Choroid plexus epithelial cell (primary cell): ENCODE measurements at regions not wholly inside any gene's neighbourhood (a gene's known extent, or its start where the extent isn't known, plus 50 kb on each side); places are given as distances from the start of the nearest gene placed in this dataset.

ENCODE experiments used
- DNase-seq: peaks from one replicate; pipeline ENCODE4 v3.0.0-alpha.2; 2010; ENCODE audit warnings: low read depth
- H3K4me3 ChIP-seq: 2 replicates; pipeline ENCODE4 v1.5.1; 2011; ENCODE audit warnings: low read depth, mild to moderate bottlenecking, control low read depth, low read length, moderate library complexity
- TF ChIP-seq, protein P1 (sequence below): conservative IDR thresholded peaks from 2 replicates; pipeline ENCODE4 v1.5.1; 2011; ENCODE audit warnings: low read depth, mild to moderate bottlenecking, control low read depth, inconsistent platforms, low read length, moderate library complexity

DNA sequence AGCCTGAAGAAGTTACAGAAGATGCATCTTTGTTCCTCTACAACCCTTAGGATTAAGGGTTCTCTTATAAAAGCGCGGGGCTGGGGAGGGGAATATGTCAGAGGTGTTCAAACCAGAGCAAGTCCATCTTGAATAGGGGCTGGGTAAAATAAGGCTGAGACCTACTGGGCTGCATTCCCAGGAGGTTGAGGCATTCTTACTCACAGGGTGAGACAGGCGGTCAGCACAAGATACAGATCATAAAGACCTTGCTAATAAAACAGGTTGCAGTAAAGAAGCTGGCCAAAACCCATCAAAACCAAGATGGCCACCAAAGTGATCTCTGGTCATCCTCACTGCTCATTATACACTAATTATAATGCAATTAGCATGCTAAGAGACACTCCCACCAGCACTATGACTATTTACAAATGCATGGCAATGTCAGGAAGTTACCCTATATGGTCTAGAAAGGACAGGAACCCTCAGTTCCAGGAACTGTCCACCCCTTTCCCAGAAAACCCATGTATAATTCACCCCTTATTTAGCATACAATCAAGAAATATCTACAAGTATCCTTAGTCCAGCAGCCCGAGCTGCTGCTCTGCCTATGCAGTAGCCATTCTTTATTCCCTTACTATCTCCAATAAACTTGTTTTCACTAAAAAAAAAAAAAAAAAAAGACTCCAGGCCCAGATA is 108.1 kb upstream of the FOXN3 start:
- TF ChIP-seq, protein P1, sequence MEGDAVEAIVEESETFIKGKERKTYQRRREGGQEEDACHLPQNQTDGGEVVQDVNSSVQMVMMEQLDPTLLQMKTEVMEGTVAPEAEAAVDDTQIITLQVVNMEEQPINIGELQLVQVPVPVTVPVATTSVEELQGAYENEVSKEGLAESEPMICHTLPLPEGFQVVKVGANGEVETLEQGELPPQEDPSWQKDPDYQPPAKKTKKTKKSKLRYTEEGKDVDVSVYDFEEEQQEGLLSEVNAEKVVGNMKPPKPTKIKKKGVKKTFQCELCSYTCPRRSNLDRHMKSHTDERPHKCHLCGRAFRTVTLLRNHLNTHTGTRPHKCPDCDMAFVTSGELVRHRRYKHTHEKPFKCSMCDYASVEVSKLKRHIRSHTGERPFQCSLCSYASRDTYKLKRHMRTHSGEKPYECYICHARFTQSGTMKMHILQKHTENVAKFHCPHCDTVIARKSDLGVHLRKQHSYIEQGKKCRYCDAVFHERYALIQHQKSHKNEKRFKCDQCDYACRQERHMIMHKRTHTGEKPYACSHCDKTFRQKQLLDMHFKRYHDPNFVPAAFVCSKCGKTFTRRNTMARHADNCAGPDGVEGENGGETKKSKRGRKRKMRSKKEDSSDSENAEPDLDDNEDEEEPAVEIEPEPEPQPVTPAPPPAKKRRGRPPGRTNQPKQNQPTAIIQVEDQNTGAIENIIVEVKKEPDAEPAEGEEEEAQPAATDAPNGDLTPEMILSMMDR: no peak
- no peak for DNase-seq
- H3K4me3 ChIP-seq: no peak overlapping the region

DNA sequence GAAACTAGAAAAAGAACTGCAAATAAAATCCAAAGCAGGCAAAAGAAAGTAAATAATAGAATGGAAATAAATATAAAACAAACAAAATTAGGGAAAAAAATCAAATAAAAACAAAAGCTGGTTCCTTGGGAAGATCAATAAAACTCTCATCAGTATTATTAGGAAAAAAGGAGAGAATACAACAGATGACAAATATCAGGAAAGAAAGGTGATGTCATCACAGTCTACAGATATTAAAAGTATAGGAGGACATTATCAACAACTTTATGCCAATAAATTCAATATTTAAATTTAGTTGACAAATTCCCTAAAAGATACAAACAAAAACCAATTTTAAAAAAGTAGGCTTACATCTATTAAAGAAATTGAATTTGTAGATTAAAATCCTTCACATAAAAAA is 107.4 kb upstream of the FOXN3 start:
- no peak overlapping the region for H3K4me3 ChIP-seq
- no peak for DNase-seq
- TF ChIP-seq, protein P1: no peak

DNA sequence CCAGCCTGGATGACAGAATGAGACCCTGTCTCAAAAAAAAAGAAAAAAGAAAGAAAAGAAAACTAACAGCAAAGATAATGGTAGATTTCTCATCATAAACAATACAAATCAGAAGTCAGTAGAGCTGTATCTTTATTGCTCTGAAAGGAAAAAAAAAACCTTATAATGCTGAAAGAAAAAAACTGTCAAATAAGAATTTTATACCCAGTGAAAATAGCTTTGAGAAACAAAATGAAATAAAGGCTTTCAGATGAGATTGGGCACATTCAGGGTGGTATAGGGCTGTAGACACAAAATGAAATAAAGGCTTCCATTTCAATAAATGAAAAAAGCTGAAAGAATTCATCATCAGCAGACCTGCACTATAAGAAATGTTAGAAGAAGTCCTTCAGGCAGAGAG is 105.0 kb upstream of the FOXN3 start:
- no peak overlapping the region for H3K4me3 ChIP-seq
- TF ChIP-seq, protein P1: no peak
- DNase-seq: no peak

DNA sequence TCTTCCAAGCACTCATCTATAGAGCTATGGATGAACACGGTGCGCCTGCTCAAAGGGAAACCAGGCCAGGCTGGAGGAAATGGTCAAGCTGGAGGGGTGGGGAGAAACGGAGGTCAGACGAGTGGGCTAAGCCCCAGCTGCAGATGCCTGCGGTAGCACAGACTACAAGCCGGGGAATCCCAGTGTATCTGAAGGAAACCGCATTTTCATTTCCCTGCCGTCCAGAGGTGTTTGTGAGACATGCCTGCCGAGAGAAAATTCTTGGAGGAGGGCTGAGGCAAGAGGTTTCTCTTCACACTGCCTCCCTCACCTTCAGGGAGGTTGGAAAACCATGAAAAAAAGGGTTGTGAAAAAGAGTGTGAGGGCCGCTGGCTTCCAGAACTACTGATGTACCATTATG is 102.0 kb upstream of the FOXN3 start:
- TF ChIP-seq, protein P1: no peak
- no peak overlapping the region for H3K4me3 ChIP-seq

DNA sequence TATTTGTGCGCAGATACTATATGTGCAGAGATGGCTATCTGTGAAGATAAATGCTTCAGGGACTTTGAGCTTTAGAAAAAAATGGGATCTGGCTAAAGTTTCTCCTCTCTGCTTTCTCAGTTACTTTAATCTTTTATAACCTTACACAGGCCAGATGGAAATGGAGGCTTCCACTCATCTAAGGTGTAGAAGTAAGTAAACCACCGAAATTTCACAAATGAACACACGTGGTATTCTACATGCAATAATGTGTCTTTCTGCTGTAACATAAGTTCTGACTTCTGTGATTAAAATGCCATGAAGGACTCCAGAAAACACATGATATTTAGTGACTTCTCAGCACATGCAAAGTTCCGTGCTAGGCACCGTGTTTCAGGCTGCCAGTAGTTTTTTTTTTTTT is 99.1 kb upstream of the FOXN3 start:
- no peak for DNase-seq
- TF ChIP-seq, protein P1: no peak
- H3K4me3 ChIP-seq: no peak overlapping the region

More for the DNA sequence above, 102.0 kb upstream of the FOXN3 start:
- no peak for DNase-seq

DNA sequence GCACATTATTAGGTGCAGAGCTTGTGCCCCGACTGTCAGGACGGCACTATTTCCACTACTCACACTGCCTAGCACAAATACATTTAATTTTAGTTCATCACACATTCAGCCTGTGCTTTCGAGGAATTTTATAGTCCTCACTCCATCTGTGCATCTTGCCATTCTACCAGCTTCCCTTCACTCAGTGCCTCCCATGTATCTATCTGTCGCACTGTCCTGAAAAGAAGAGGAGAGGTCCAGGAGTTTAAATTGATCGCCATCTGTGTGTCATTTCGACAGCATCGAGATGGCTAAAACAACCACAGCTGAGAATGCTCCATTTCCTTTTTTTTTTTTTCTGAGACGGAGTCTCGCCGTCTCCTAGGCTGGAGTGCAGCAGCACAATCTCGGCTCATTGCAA is 97.6 kb upstream of the FOXN3 start:
- no peak overlapping the region for H3K4me3 ChIP-seq
- TF ChIP-seq, protein P1: no peak
- no peak for DNase-seq

DNA sequence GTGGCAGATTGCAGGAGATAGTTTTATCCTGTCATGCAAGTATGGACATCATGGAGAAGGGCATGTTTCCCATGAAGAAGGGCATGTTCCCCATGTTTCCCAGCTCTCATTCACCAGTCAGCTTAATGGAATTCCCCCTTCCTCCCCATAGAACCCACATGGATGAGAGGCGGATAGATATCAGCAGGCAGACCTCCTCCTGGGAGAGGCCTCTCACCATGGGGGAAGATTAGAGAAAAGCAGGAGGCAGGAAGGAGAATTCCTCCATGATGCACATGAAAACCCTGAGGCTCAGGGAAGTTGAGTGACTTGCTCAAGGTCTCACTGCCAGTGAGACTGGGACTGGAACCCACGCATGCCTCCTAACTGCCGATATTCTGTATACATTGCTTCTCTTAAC is 92.9 kb upstream of the FOXN3 start:
- peak; percentile 59 for DNase-seq
- TF ChIP-seq, protein P1: no peak
- no peak overlapping the region for H3K4me3 ChIP-seq
